HEK293 (cell line): ENCODE measurements at regions not wholly inside any gene's neighbourhood (a gene's known extent, or its start where the extent isn't known, plus 50 kb on each side); places are given as distances from the start of the nearest gene placed in this dataset.

Experiments used
- ZNF324 ChIP-seq: fragments of 450-650 bp; formaldehyde crosslinking; IDR thresholded peaks from 2 replicates; pipeline ENCODE4 v1.5.1; 2016; ENCODE audit warnings: missing biosample characterization, missing genetic modification characterization
- TF ChIP-seq, protein P1 (sequence below): fragments of 450-650 bp; formaldehyde crosslinking; IDR thresholded peaks from 2 replicates; pipeline ENCODE4 v1.5.1; 2016; ENCODE audit warnings: missing biosample characterization, missing genetic modification characterization

DNA sequence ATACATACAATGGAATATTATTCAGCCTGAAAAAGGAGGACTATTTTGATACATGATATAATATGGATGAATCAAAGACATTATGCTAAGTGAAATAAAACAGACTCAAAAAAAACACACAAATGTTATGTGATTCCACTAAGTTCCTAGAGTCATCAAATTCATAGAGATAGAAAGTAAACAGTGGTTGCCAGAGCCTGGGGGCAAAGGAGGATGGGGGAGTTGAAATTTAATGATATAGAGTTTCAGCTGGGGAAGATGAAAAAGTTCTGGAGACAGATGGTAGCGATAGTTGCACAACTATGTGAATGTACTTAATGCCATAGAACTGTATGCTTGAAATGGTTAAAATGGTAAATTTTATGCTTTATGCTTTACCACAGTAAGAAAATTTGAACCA lies 119.7 kb downstream of the METTL4 start:
- TF ChIP-seq, protein P1, sequence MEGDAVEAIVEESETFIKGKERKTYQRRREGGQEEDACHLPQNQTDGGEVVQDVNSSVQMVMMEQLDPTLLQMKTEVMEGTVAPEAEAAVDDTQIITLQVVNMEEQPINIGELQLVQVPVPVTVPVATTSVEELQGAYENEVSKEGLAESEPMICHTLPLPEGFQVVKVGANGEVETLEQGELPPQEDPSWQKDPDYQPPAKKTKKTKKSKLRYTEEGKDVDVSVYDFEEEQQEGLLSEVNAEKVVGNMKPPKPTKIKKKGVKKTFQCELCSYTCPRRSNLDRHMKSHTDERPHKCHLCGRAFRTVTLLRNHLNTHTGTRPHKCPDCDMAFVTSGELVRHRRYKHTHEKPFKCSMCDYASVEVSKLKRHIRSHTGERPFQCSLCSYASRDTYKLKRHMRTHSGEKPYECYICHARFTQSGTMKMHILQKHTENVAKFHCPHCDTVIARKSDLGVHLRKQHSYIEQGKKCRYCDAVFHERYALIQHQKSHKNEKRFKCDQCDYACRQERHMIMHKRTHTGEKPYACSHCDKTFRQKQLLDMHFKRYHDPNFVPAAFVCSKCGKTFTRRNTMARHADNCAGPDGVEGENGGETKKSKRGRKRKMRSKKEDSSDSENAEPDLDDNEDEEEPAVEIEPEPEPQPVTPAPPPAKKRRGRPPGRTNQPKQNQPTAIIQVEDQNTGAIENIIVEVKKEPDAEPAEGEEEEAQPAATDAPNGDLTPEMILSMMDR (tag by site-specific recombination) = no peak
- TF ChIP-seq ZNF324 (tag by site-specific recombination) = no peak
